Vagina (tissue), 2 donors: ENCODE measurements at regions not wholly inside any gene's neighbourhood (a gene's known extent, or its start where the extent isn't known, plus 50 kb on each side); places are given as distances from the start of the nearest gene placed in this dataset.

Source experiments
- DNase-seq, 2 donors: peaks; one replicate each; pipeline ENCODE4 v3.0.0-alpha.2; 2017; ENCODE audit errors: extremely low spot score in 2 of 2
- H3K27ac ChIP-seq: fragments of 200-600 bp; sonication (generic); one replicate; pipeline ENCODE4 v1.5.1; 2019
- H3K27me3 ChIP-seq: fragments of 200-600 bp; sonication (generic); one replicate; pipeline ENCODE4 v1.5.1; 2019
- H3K36me3 ChIP-seq, 2 donors: fragments of 200-600 bp; sonication (generic); one replicate each; pipeline ENCODE4 v1.5.1; 2017 to 2019
- H3K4me1 ChIP-seq: fragments of 200-600 bp; sonication (generic); one replicate; pipeline ENCODE4 v1.5.1; 2019
- H3K4me3 ChIP-seq, 2 donors: fragments of 200-600 bp; sonication (generic); 1 replicate in 1 of 2; 2 replicates in 1 of 2; pipeline ENCODE4 v1.5.1; 2016 to 2019
- H3K9me3 ChIP-seq: fragments of 200-600 bp; sonication (generic); one replicate; pipeline ENCODE4 v1.5.1; 2019
- POLR2A ChIP-seq, 2 donors: fragments of 450-650 bp; IDR thresholded peaks; one replicate each; pipeline ENCODE4 v1.6.1; 2017; ENCODE audit warnings: antibody characterized with exemption in 2 of 2, mild to moderate bottlenecking in 2 of 2, moderate library complexity in 2 of 2
- POLR2AphosphoS5 ChIP-seq, 2 donors: sonication (generic); formaldehyde crosslinking; IDR thresholded peaks; one replicate each; pipeline ENCODE4 v1.9.0; 2017; ENCODE audit warnings: antibody characterized with exemption in 2 of 2, mild to moderate bottlenecking in 2 of 2, low read depth in 1 of 2; ENCODE audit not compliant: insufficient read depth in 1 of 2
- intact Hi-C: fragments of 100-400 bp; cut with DNase I; formaldehyde crosslinking; loops from one replicate; pipeline ENCODE4 v1.15.1; 2023
- TF ChIP-seq, protein P1 (sequence below), 3 experiments: fragments of 450-650 bp in 2 of 3; fragments of 200-600 bp in 1 of 3; sonication (generic) in 1 of 3; IDR thresholded peaks; one replicate each; pipeline ENCODE4 v1.5.1; 2017 to 2019; ENCODE audit warnings: antibody characterized with exemption in 3 of 3, mild to moderate bottlenecking in 2 of 3, moderate library complexity in 2 of 3

DNA sequence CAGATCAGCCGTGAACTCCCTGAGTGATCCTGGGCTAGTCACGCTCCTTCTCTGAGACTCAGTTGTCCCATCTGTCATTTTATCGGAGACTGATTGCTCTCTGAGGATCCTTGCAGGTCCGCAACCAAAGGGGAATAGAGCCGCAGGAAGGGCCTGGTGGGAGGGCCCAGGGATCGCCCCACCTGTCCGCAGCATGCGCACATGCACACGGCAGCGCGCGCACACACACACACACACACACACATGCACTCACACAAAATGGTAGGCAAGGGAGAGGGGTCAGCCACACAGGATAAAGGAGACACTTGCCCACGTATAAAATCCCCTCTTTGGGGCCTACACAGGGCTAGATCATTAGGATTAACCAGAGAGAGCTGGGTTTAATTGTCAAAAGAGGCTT, 95.6 kb upstream of the FOXP4 start:
- no peak overlapping the region for H3K27ac ChIP-seq
- DNase-seq, result no peak
- TF ChIP-seq POLR2A (IDR thresholded peaks at IDR 0.05) (no peak), POLR2AphosphoS5 (IDR thresholded peaks at IDR 0.05; ENCODE audit: insufficient read depth in 1 of 2, low read depth in 1 of 2) (no peak)
- TF ChIP-seq, protein P1, sequence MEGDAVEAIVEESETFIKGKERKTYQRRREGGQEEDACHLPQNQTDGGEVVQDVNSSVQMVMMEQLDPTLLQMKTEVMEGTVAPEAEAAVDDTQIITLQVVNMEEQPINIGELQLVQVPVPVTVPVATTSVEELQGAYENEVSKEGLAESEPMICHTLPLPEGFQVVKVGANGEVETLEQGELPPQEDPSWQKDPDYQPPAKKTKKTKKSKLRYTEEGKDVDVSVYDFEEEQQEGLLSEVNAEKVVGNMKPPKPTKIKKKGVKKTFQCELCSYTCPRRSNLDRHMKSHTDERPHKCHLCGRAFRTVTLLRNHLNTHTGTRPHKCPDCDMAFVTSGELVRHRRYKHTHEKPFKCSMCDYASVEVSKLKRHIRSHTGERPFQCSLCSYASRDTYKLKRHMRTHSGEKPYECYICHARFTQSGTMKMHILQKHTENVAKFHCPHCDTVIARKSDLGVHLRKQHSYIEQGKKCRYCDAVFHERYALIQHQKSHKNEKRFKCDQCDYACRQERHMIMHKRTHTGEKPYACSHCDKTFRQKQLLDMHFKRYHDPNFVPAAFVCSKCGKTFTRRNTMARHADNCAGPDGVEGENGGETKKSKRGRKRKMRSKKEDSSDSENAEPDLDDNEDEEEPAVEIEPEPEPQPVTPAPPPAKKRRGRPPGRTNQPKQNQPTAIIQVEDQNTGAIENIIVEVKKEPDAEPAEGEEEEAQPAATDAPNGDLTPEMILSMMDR (IDR thresholded peaks at IDR 0.05), result no peak
- no peaks in the 10 kb centered on the region for H3K27me3 ChIP-seq
- no peaks in the 10 kb centered on the region for H3K36me3 ChIP-seq
- no peak overlapping the region for H3K4me3 ChIP-seq
- intact Hi-C loops, result loop anchor here (5.0 to 10.0 kb wide), 2 partner anchors 52 to 76 kb away; no protein-coding TSS in a partner anchor
- peaks cover 23% of the 10 kb centered on the region for H3K4me1 ChIP-seq
- no peaks in the 10 kb centered on the region for H3K9me3 ChIP-seq

DNA sequence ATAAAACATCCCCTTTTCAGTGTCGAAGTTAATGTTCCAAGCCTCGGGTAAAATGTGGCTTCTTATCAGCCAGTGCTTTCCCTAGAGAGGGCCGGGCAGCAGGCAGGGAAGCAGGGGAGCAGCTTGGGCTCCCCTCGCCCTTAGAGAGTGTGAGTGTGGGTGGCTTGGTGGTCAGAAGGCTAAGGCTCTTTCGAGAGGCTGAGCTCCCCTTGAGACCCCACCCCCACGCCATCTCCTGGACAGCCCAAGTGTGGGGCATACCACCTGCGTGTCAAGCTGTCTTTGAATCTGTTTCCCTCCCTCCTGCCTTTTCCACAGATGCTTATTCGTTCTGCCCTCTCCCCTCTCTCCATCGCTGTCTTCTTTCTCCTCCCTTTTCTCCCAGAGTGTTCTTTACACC, 95.1 kb upstream of the FOXP4 start:
- H3K4me1 ChIP-seq, result peaks cover 23% of the 10 kb centered on the region
- H3K9me3 ChIP-seq, result no peaks in the 10 kb centered on the region
- no peak overlapping the region for H3K4me3 ChIP-seq
- no peaks in the 10 kb centered on the region for H3K27me3 ChIP-seq
- no peak for DNase-seq
- no peaks in the 10 kb centered on the region for H3K36me3 ChIP-seq
- H3K27ac ChIP-seq, result peak overlapping the region; percentile 63
- TF ChIP-seq POLR2A (IDR thresholded peaks at IDR 0.05) (no peak), POLR2AphosphoS5 (IDR thresholded peaks at IDR 0.05; ENCODE audit: insufficient read depth in 1 of 2, low read depth in 1 of 2) (no peak)
- TF ChIP-seq, protein P1 (IDR thresholded peaks at IDR 0.05), result no peak
- intact Hi-C loops, result loop anchor here (5.0 to 10.0 kb wide), 2 partner anchors 51 to 76 kb away; no protein-coding TSS in a partner anchor

DNA sequence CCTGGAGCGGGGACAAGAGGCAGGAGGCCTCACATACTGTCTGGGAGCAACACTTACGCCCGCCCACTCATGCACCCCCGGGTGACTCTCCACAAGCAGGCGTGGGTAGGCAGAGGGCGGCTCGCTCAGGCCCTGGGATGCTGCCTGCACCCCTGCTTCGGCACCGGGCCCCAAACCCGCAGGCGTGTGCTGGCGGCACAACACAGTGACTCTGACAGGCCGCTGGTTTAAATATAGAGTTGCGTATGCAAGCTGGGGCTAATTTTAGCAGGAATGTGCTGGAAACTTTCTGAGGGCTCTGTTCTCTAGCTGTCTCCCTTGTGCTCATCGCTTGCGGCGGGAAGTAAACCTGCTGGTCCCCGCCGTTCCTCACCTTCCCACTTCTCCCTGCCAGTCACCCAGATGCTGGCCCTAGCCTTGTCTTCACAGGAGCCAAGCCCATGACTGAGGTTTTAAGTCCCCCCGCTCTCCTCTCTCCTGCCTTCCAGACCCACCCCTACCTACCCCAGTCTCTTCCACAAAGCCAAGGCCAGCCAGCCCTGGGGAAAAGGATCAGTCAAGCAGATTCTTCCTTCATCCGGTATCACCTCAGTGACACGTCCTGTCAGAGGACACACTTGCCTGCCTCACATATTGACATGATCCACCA, 94.5 kb upstream of the FOXP4 start:
- intact Hi-C loops, result loop anchor here (5.0 to 10.0 kb wide), 2 partner anchors 51 to 77 kb away; no protein-coding TSS in a partner anchor
- Histone ChIP-seq H3K4me3 (peak overlapping the region in 1 of 2 donors; percentile 1), H3K36me3 (no peaks in the 10 kb centered on the region), H3K27me3 (no peaks in the 10 kb centered on the region), H3K4me1 (peaks cover 23% of the 10 kb centered on the region), H3K9me3 (no peaks in the 10 kb centered on the region), H3K27ac (peak overlapping the region; percentile 63)
- peak; percentile 17 to 40 for TF ChIP-seq POLR2AphosphoS5 (IDR thresholded peaks at IDR 0.05; ENCODE audit: insufficient read depth in 1 of 2, low read depth in 1 of 2)
- no peak for TF ChIP-seq POLR2A (IDR thresholded peaks at IDR 0.05)
- TF ChIP-seq, protein P1 (IDR thresholded peaks at IDR 0.05), result no peak
- DNase-seq, result no peak

DNA sequence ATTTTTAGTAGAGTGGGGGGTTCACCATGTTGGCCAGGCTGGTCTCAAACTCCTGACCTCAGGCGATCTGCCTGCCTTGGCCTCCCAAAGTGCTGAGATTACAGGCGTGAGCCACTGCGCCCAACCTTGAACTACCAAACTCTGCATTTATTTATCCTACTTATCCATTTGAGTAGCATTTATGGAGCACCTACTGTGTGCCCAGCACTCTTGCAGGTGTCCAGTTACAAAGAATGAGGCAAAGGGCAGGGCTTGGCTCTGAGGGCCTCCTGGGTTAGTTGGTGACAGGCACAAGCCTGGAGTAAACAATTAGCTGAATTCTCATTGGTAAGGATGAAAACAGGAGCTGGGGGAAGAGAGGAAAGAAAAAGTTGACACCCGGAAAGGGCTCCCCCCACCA, 93.4 kb upstream of the FOXP4 start:
- DNase-seq, result no peak
- H3K4me3 ChIP-seq, result no peak overlapping the region
- H3K36me3 ChIP-seq, result no peaks in the 10 kb centered on the region
- no peaks in the 10 kb centered on the region for H3K27me3 ChIP-seq
- TF ChIP-seq POLR2AphosphoS5 (IDR thresholded peaks at IDR 0.05; ENCODE audit: insufficient read depth in 1 of 2, low read depth in 1 of 2), result no peak
- TF ChIP-seq POLR2A (IDR thresholded peaks at IDR 0.05), result no peak
- TF ChIP-seq, protein P1 (IDR thresholded peaks at IDR 0.05), result no peak
- H3K4me1 ChIP-seq, result peaks cover 23% of the 10 kb centered on the region
- H3K9me3 ChIP-seq, result no peaks in the 10 kb centered on the region
- intact Hi-C loops, result loop anchor here (5.0 to 10.0 kb wide), 2 partner anchors 50 to 78 kb away; no protein-coding TSS in a partner anchor
- no peak overlapping the region for H3K27ac ChIP-seq

DNA sequence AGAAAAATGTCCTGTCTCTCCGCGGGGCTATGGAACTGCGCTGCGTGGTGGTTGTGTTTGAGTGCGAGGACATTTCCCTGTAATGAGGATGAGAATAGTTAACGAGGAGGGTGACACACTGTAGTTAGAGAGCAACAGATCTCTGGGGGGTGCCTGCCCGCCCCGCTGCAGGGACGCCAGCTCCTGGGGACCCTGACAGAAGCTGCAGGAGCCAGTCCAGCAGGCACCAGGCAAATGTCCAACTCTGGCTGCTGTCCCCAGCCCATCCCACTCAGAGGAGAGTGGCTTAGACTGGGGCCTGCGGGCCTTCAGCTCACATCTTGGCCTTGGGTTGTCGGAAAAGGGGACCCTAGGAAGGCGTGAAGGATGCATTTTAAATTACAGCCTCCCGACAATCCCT, 92.9 kb upstream of the FOXP4 start:
- TF ChIP-seq POLR2A (IDR thresholded peaks at IDR 0.05) (no peak), POLR2AphosphoS5 (IDR thresholded peaks at IDR 0.05; ENCODE audit: insufficient read depth in 1 of 2, low read depth in 1 of 2) (no peak)
- TF ChIP-seq, protein P1 (IDR thresholded peaks at IDR 0.05), result no peak
- intact Hi-C loops, result loop anchor here (5.0 to 10.0 kb wide), 2 partner anchors 49 to 78 kb away; no protein-coding TSS in a partner anchor
- peaks cover 23% of the 10 kb centered on the region for H3K4me1 ChIP-seq

More for the DNA sequence above, 92.9 kb upstream of the FOXP4 start:
- Histone ChIP-seq H3K4me3 (no peak overlapping the region), H3K36me3 (no peaks in the 10 kb centered on the region), H3K27me3 (no peaks in the 10 kb centered on the region), H3K27ac (no peak overlapping the region), H3K9me3 (no peaks in the 10 kb centered on the region)
- DNase-seq, result no peak
